K562 (cell line): ENCODE measurements at regions not wholly inside any gene's neighbourhood (a gene's known extent, or its start where the extent isn't known, plus 50 kb on each side); places are given as distances from the start of the nearest gene placed in this dataset.

ENCODE experiments used
- BHLHE40 ChIP-seq: IDR thresholded peaks from 2 replicates; pipeline ENCODE4 v1.6.1; 2011; ENCODE audit warnings: low read length, improper control_type of control experiment
- SIN3A ChIP-seq, 2 experiments: fragments of 150-350 bp in 1 of 2; IDR thresholded peaks; 2 replicates each; pipeline ENCODE4 v1.6.1; 2011 to 2016; ENCODE audit warnings: borderline replicate concordance in 2 of 2, low read depth in 2 of 2, low read length in 2 of 2, mild to moderate bottlenecking in 2 of 2, moderate library complexity in 2 of 2; ENCODE audit not compliant: control insufficient read depth in 1 of 2
- ZNF282 ChIP-seq: sonication (generic); formaldehyde crosslinking; IDR thresholded peaks from 2 replicates; pipeline ENCODE4 v1.8.1; 2023; ENCODE audit warnings: missing genetic modification reagents

- no peak for TF ChIP-seq ZNF282 (CRISPR knock-in tag)
- TF ChIP-seq SIN3A (IDR thresholded peaks at IDR 0.05; ENCODE audit: borderline replicate concordance in 2 of 2, control insufficient read depth in 1 of 2, low read depth in 2 of 2, low read length in 2 of 2): no peak
- no peak for TF ChIP-seq BHLHE40
Measured at GRCh38 chr2:38464971-38465788, 88.1 kb upstream of the ATL2 start.
